ENCODE measurements at regions not wholly inside any gene's neighbourhood (a gene's known extent, or its start where the extent isn't known, plus 50 kb on each side); places are given as distances from the start of the nearest gene placed in this dataset.

DNA sequence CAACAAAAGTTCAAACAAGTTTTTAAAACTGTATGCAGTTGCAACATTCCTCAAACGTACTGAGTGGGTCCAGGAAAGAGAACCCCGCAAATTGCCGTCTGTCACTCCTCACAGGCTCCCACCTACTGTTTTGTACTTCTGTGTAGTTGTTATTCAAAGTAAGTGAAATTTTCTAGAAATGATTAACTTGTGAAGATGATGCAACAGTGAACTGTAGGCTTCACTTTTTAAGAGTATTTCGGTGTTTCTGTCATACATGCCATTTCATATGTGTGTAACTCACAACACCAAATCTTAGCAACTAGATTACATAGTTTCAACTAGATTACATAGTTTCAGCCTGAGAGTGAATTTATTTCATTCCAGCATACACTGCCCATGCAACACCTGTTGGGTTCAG, 226.0 kb upstream of the TANK start:
- ATAC-seq (ENCODE audit: insufficient number of reproducible peaks, low FRiP score, low read depth) (no peak), DNase-seq (ENCODE audit: low spot score) (no peak)
- TF ChIP-seq, protein P1, sequence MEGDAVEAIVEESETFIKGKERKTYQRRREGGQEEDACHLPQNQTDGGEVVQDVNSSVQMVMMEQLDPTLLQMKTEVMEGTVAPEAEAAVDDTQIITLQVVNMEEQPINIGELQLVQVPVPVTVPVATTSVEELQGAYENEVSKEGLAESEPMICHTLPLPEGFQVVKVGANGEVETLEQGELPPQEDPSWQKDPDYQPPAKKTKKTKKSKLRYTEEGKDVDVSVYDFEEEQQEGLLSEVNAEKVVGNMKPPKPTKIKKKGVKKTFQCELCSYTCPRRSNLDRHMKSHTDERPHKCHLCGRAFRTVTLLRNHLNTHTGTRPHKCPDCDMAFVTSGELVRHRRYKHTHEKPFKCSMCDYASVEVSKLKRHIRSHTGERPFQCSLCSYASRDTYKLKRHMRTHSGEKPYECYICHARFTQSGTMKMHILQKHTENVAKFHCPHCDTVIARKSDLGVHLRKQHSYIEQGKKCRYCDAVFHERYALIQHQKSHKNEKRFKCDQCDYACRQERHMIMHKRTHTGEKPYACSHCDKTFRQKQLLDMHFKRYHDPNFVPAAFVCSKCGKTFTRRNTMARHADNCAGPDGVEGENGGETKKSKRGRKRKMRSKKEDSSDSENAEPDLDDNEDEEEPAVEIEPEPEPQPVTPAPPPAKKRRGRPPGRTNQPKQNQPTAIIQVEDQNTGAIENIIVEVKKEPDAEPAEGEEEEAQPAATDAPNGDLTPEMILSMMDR (IDR thresholded peaks at IDR 0.05): no peak
- H3K4me3 ChIP-seq: no peak overlapping the region
- H3K9me3 ChIP-seq: no peaks in the 10 kb centered on the region
- H3K27ac ChIP-seq: no peak overlapping the region
- H3K36me3 ChIP-seq: no peaks in the 10 kb centered on the region
- peaks cover 4 to 6% of the 10 kb centered on the region in 2 donors for H3K4me1 ChIP-seq (ENCODE audit: control insufficient read depth in 1 of 2, low read depth in 2 of 2)
- H3K27me3 ChIP-seq (replicated peaks; ENCODE audit: insufficient read depth): no peaks in the 10 kb centered on the region

DNA sequence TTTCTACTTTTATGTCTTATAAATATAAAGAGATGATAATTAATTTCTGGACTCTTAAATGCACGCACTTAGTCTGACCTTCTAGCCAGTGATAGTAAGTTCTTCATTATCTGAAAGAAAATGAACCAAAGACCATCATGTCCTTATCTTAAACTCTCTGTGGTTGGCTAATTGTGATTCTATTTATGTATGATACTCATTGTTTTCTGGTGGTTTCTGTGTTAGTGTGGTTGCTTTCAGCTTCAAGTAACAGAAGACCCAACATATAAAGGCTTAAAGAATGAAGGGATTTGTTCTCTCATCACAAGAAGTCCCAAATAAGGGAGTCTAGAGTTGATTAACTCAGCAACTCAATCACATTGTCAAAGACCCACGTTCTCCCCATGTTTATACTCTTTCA, 225.2 kb upstream of the TANK start:
- Histone ChIP-seq H3K27ac (no peak overlapping the region), H3K9me3 (no peaks in the 10 kb centered on the region), H3K4me1 (ENCODE audit: control insufficient read depth in 1 of 2, low read depth in 2 of 2) (no peaks in the 10 kb centered on the region), H3K36me3 (no peaks in the 10 kb centered on the region), H3K27me3 (replicated peaks; ENCODE audit: insufficient read depth) (no peaks in the 10 kb centered on the region), H3K4me3 (no peak overlapping the region)
- DNase-seq (ENCODE audit: low spot score) (no peak), ATAC-seq (ENCODE audit: insufficient number of reproducible peaks, low FRiP score, low read depth) (no peak)
- TF ChIP-seq, protein P1 (IDR thresholded peaks at IDR 0.05): no peak

DNA sequence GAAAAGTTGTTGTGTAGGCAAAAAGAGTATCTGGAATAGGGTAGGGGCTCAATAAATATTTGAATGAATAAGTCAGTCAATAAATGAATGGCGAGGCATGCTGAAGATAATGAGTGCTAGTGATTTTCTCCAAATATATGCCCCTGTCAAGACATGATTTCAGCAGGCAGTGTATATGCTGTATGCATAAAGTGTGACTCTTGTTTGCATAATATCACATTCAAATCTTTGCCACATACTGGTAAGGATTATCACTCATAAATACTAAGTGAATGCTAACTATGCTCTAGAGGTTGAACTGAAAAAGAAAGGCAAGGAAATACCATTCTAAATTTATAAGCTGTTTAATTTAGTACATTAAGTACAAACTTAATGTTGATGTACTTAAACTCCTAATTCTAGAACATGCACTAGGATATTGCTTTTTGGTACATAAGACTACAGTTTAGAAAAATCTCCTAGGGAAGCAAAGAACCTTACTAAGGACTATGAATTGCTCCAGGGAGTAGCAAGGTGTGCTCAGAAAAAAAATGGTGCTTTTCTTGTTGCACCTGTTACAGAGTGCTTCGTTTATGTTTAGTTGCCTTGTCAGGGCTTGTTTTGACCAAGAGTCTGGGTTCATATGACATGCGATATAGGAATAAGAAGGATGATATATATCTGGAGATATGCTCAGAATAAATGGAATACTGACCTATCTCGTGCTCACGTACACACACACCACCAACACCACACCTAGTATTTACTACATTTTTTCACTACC, 224.0 kb upstream of the TANK start:
- H3K27ac ChIP-seq: no peak overlapping the region
- H3K9me3 ChIP-seq: no peaks in the 10 kb centered on the region
- ATAC-seq (ENCODE audit: insufficient number of reproducible peaks, low FRiP score, low read depth): no peak
- no peaks in the 10 kb centered on the region for H3K36me3 ChIP-seq
- H3K27me3 ChIP-seq (replicated peaks; ENCODE audit: insufficient read depth): no peaks in the 10 kb centered on the region
- H3K4me1 ChIP-seq (ENCODE audit: control insufficient read depth in 1 of 2, low read depth in 2 of 2): peaks cover 0 to 6% of the 10 kb centered on the region in 2 donors
- TF ChIP-seq, protein P1 (IDR thresholded peaks at IDR 0.05): no peak
- no peak overlapping the region for H3K4me3 ChIP-seq
- no peak for DNase-seq (ENCODE audit: low spot score)

DNA sequence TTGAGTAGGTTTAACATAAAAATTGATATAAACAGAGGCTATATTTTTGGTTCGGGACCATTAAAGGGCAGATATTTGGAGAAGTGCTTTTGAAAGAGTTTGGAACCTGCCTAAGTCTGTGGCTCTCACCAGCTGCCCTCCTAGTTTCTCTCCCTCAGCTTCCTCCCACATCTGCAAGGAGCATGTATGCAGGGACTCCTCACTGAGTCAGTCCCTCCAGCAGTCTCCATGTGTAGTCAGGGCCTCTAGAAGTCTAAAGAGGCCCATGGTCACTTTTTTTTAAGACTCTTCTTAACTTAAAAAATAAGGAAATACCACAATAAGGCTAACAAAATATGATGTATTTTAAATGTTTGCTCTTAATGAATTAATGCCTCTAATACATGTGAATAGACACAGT, 220.0 kb upstream of the TANK start:
- Histone ChIP-seq H3K36me3 (no peaks in the 10 kb centered on the region), H3K27ac (no peak overlapping the region), H3K4me3 (no peak overlapping the region), H3K9me3 (no peaks in the 10 kb centered on the region), H3K27me3 (replicated peaks; ENCODE audit: insufficient read depth) (no peaks in the 10 kb centered on the region), H3K4me1 (ENCODE audit: control insufficient read depth in 1 of 2, low read depth in 2 of 2) (peaks cover 0 to 6% of the 10 kb centered on the region in 2 donors)
- ATAC-seq (ENCODE audit: insufficient number of reproducible peaks, low FRiP score, low read depth) (no peak), DNase-seq (ENCODE audit: low spot score) (no peak)
- TF ChIP-seq, protein P1 (IDR thresholded peaks at IDR 0.05): no peak

DNA sequence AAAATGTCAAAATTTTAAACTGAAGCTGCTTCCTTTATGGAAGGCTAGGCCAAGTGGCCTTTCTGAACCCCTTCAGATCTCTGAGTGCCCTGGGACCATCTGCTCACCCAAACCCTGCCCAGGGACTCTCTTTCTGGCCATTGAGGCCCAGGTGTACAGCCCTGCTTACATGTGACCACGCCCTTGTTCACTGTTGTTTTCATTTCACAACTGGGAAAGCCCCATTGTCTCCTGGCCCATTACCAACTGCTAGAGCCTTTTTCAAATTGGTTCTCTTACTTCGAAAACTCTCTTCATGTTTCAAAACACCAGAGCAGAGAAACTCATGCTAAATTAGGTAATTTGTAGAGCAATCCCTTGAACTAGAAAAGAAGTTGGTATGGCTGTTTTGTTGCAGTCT, 219.5 kb upstream of the TANK start:
- Histone ChIP-seq H3K27ac (no peak overlapping the region), H3K36me3 (no peaks in the 10 kb centered on the region), H3K4me1 (ENCODE audit: control insufficient read depth in 1 of 2, low read depth in 2 of 2) (peaks cover 0 to 6% of the 10 kb centered on the region in 2 donors), H3K9me3 (no peaks in the 10 kb centered on the region), H3K27me3 (replicated peaks; ENCODE audit: insufficient read depth) (no peaks in the 10 kb centered on the region), H3K4me3 (no peak overlapping the region)
- ATAC-seq (ENCODE audit: insufficient number of reproducible peaks, low FRiP score, low read depth): no peak
- TF ChIP-seq, protein P1 (IDR thresholded peaks at IDR 0.05): no peak
- no peak for DNase-seq (ENCODE audit: low spot score)
